Lower leg skin (tissue), 4 donors: ENCODE measurements at regions not wholly inside any gene's neighbourhood (a gene's known extent, or its start where the extent isn't known, plus 50 kb on each side); places are given as distances from the start of the nearest gene placed in this dataset.

Source experiments
- DNase-seq, 2 donors: peaks; one replicate each; pipeline ENCODE4 v3.0.0-alpha.2; 2019; ENCODE audit warnings: low spot score in 2 of 2
- H3K4me3 ChIP-seq: fragments of 200-600 bp; sonication (generic); 2 replicates; pipeline ENCODE4 v1.5.1; 2017; ENCODE audit warnings: mild to moderate bottlenecking, low read depth; ENCODE audit not compliant: poor library complexity, severe bottlenecking
- CTCF ChIP-seq, 3 donors: fragments of 450-650 bp; IDR thresholded peaks; one replicate each; pipeline ENCODE4 v1.5.1; 2016; ENCODE audit warnings: antibody characterized with exemption in 3 of 3, mild to moderate bottlenecking in 3 of 3, moderate library complexity in 2 of 3
- POLR2A ChIP-seq, 2 donors: fragments of 450-650 bp; IDR thresholded peaks; one replicate each; pipeline ENCODE4 v1.6.1; 2016 to 2017; ENCODE audit warnings: antibody characterized with exemption in 2 of 2, mild to moderate bottlenecking in 1 of 2, moderate library complexity in 1 of 2
- WGBS, 2 donors: methylation state at CpG; one replicate each; pipeline ENCODE4 v1.1.5; 2018; 5-methylcytosine and 5-hydroxymethylcytosine counted together
- intact Hi-C: fragments of 100-400 bp; cut with DNase I; formaldehyde crosslinking; loops from one replicate; pipeline ENCODE4 v1.15.0; 2023; ENCODE audit warnings: low total_unique reads

- H3K4me3 ChIP-seq = no peak overlapping the region
- TF ChIP-seq CTCF (IDR thresholded peaks at IDR 0.05) (no peak), POLR2A (IDR thresholded peaks at IDR 0.05) (no peak)
- WGBS, 2 donors = 72 to 74% methylated on average over 9 of the region's 9 CpGs
- no peak for DNase-seq
- intact Hi-C loops = no loop called here
These were observed 183.8 kb downstream of the LRATD1 start for GRCh38 chr2:14816069-14817060.

GRCh38 chr2:14817848-14818247, 185.3 kb downstream of the LRATD1 start:
- DNase-seq = no peak
- WGBS, 2 donors = 78 to 80% methylated on average over 4 of the region's 4 CpGs
- TF ChIP-seq CTCF (IDR thresholded peaks at IDR 0.05) = no peak
- TF ChIP-seq POLR2A (IDR thresholded peaks at IDR 0.05) = no peak
- intact Hi-C loops = no loop called here
- H3K4me3 ChIP-seq = no peak overlapping the region

GRCh38 chr2:14826518-14826917, 194.0 kb downstream of the LRATD1 start:
- intact Hi-C loops = no loop called here
- WGBS, 2 donors = 75 to 78% methylated on average over 1 of the region's 1 CpG
- DNase-seq = no peak
- no peak overlapping the region for H3K4me3 ChIP-seq
- TF ChIP-seq POLR2A (IDR thresholded peaks at IDR 0.05) (no peak), CTCF (IDR thresholded peaks at IDR 0.05) (no peak)

GRCh38 chr2:14827226-14828023, 194.9 kb downstream of the LRATD1 start:
- 47 to 49% methylated on average over 2 of the region's 2 CpGs for WGBS, 2 donors
- DNase-seq = no peak
- intact Hi-C loops = no loop called here
- TF ChIP-seq POLR2A (IDR thresholded peaks at IDR 0.05) (no peak), CTCF (IDR thresholded peaks at IDR 0.05) (no peak)
- H3K4me3 ChIP-seq = no peak overlapping the region

- TF ChIP-seq CTCF (IDR thresholded peaks at IDR 0.05) = no peak
- TF ChIP-seq POLR2A (IDR thresholded peaks at IDR 0.05) = no peak
- WGBS, 2 donors = 34 to 47% methylated on average over 1 of the region's 1 CpG
- no peak for DNase-seq
- intact Hi-C loops = no loop called here
- H3K4me3 ChIP-seq = no peak overlapping the region
These were observed 195.7 kb downstream of the LRATD1 start for GRCh38 chr2:14828223-14828622.
